GM12878 (cell line): ENCODE measurements at regions not wholly inside any gene's neighbourhood (a gene's known extent, or its start where the extent isn't known, plus 50 kb on each side); places are given as distances from the start of the nearest gene placed in this dataset.

Experiments
- BMI1 ChIP-seq: fragments of 450-650 bp; IDR thresholded peaks from 2 replicates; pipeline ENCODE4 v1.6.1; 2016; ENCODE audit warnings: mild to moderate bottlenecking, moderate library complexity, borderline replicate concordance
- BRCA1 ChIP-seq: IDR thresholded peaks from 2 replicates; pipeline ENCODE4 v1.6.1; 2011; ENCODE audit warnings: low read depth, low read length, improper control_type of control experiment
- E4F1 ChIP-seq: fragments of 450-650 bp; IDR thresholded peaks from 2 replicates; pipeline ENCODE4 v1.6.1; 2018; ENCODE audit warnings: borderline replicate concordance, mild to moderate bottlenecking; ENCODE audit not compliant: partially characterized antibody
- EED ChIP-seq: sonication (generic); IDR thresholded peaks from 2 replicates; pipeline ENCODE4 v1.6.1; 2016; ENCODE audit warnings: antibody characterized with exemption, low read depth
- EP300 ChIP-seq, 2 experiments: fragments of 150-350 bp in 1 of 2; IDR thresholded peaks; 2 replicates each; pipeline ENCODE4 v1.6.1; 2011 to 2012; ENCODE audit warnings: low read depth in 2 of 2, low read length in 2 of 2, borderline replicate concordance in 1 of 2, improper control_type of control experiment in 1 of 2, inconsistent platforms in 1 of 2; ENCODE audit not compliant: control insufficient read depth in 1 of 2
- ETV6 ChIP-seq, 2 experiments: fragments of 450-650 bp in 1 of 2; IDR thresholded peaks in 1 of 2; conservative IDR thresholded peaks in 1 of 2; 2 replicates each; pipeline ENCODE4 v1.6.1; 2014; ENCODE audit warnings: antibody characterized with exemption in 1 of 2, borderline replicate concordance in 1 of 2, low read depth in 1 of 2, mild to moderate bottlenecking in 1 of 2, moderate library complexity in 1 of 2
- KAT2A ChIP-seq: conservative IDR thresholded peaks from 2 replicates; pipeline ENCODE4 v1.6.1; 2011; ENCODE audit warnings: low read depth, low read length; ENCODE audit not compliant: control insufficient read depth
- NR2C2 ChIP-seq: IDR thresholded peaks from 2 replicates; pipeline ENCODE4 v1.6.1; 2011; ENCODE audit warnings: borderline replicate concordance, low read depth; ENCODE audit not compliant: control insufficient read depth, insufficient read length
- POLR2AphosphoS5 ChIP-seq: IDR thresholded peaks from 2 replicates; pipeline ENCODE4 v1.6.1; 2011; ENCODE audit warnings: mild to moderate bottlenecking, low read length, inconsistent platforms
- RAD21 ChIP-seq: IDR thresholded peaks from 2 replicates; pipeline ENCODE4 v1.6.1; 2011; ENCODE audit warnings: mild to moderate bottlenecking, low read depth, low read length, moderate library complexity; ENCODE audit not compliant: insufficient read depth
- SREBF2 ChIP-seq: IDR thresholded peaks from 2 replicates; pipeline ENCODE4 v1.6.1; 2012; ENCODE audit warnings: mild to moderate bottlenecking, low read length
- SRF ChIP-seq, 2 experiments: IDR thresholded peaks; 2 replicates each; pipeline ENCODE4 v1.6.1; 2011; ENCODE audit warnings: low read depth in 2 of 2, low read length in 2 of 2, mild to moderate bottlenecking in 1 of 2, moderate library complexity in 1 of 2
- SUZ12 ChIP-seq: fragments of 200-600 bp; sonication (generic); IDR thresholded peaks from one replicate; pipeline ENCODE4 v1.6.1; 2018; ENCODE audit warnings: antibody characterized with exemption, mild to moderate bottlenecking; ENCODE audit not compliant: unreplicated experiment
- TCF3 ChIP-seq: IDR thresholded peaks from 2 replicates; pipeline ENCODE4 v1.6.1; 2012; ENCODE audit warnings: low read depth, mild to moderate bottlenecking, low read length, borderline replicate concordance; ENCODE audit not compliant: insufficient read depth
- ZNF207 ChIP-seq: fragments of 450-650 bp; IDR thresholded peaks from 2 replicates; pipeline ENCODE4 v1.6.1; 2014; ENCODE audit warnings: antibody characterized with exemption, mild to moderate bottlenecking, borderline replicate concordance
- ZSCAN29 ChIP-seq: fragments of 450-650 bp; IDR thresholded peaks from 2 replicates; pipeline ENCODE4 v1.6.1; 2017; ENCODE audit warnings: mild to moderate bottlenecking, moderate library complexity
- TF ChIP-seq, protein P1 (sequence below): fragments of 450-650 bp; IDR thresholded peaks from 2 replicates; pipeline ENCODE4 v1.6.1; 2017; ENCODE audit warnings: mild to moderate bottlenecking, low read depth, inconsistent platforms; ENCODE audit not compliant: poor library complexity, severe bottlenecking
- TF ChIP-seq, protein P2 (sequence below): fragments of 150-350 bp; IDR thresholded peaks from 2 replicates; pipeline ENCODE4 v1.6.1; 2016; ENCODE audit warnings: low read depth, low read length
- TF ChIP-seq, protein P3 (sequence below): fragments of 450-650 bp; formaldehyde crosslinking; IDR thresholded peaks from 2 replicates; pipeline ENCODE4 v1.4.0; 2022; ENCODE audit warnings: mild to moderate bottlenecking, moderate library complexity

- TF ChIP-seq E4F1: no peak
- TF ChIP-seq, protein P1, sequence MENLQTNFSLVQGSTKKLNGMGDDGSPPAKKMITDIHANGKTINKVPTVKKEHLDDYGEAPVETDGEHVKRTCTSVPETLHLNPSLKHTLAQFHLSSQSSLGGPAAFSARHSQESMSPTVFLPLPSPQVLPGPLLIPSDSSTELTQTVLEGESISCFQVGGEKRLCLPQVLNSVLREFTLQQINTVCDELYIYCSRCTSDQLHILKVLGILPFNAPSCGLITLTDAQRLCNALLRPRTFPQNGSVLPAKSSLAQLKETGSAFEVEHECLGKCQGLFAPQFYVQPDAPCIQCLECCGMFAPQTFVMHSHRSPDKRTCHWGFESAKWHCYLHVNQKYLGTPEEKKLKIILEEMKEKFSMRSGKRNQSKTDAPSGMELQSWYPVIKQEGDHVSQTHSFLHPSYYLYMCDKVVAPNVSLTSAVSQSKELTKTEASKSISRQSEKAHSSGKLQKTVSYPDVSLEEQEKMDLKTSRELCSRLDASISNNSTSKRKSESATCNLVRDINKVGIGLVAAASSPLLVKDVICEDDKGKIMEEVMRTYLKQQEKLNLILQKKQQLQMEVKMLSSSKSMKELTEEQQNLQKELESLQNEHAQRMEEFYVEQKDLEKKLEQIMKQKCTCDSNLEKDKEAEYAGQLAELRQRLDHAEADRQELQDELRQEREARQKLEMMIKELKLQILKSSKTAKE: no peak
- TF ChIP-seq BMI1: no peak
- no peak for TF ChIP-seq TCF3
- no peak for TF ChIP-seq BRCA1
- no peak for TF ChIP-seq KAT2A
- TF ChIP-seq SRF (IDR thresholded peaks at IDR 0.05; ENCODE audit: low read depth in 2 of 2, low read length in 2 of 2): no peak
- TF ChIP-seq SUZ12: no peak
- TF ChIP-seq RAD21: peak; percentile 27; the same call in 1 of the 2 replicates
- TF ChIP-seq ZSCAN29: no peak
- TF ChIP-seq EED: peak; percentile 80
- TF ChIP-seq, protein P2, sequence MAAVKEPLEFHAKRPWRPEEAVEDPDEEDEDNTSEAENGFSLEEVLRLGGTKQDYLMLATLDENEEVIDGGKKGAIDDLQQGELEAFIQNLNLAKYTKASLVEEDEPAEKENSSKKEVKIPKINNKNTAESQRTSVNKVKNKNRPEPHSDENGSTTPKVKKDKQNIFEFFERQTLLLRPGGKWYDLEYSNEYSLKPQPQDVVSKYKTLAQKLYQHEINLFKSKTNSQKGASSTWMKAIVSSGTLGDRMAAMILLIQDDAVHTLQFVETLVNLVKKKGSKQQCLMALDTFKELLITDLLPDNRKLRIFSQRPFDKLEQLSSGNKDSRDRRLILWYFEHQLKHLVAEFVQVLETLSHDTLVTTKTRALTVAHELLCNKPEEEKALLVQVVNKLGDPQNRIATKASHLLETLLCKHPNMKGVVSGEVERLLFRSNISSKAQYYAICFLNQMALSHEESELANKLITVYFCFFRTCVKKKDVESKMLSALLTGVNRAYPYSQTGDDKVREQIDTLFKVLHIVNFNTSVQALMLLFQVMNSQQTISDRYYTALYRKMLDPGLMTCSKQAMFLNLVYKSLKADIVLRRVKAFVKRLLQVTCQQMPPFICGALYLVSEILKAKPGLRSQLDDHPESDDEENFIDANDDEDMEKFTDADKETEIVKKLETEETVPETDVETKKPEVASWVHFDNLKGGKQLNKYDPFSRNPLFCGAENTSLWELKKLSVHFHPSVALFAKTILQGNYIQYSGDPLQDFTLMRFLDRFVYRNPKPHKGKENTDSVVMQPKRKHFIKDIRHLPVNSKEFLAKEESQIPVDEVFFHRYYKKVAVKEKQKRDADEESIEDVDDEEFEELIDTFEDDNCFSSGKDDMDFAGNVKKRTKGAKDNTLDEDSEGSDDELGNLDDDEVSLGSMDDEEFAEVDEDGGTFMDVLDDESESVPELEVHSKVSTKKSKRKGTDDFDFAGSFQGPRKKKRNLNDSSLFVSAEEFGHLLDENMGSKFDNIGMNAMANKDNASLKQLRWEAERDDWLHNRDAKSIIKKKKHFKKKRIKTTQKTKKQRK: no peak
- TF ChIP-seq ZNF207: no peak
- TF ChIP-seq EP300 (IDR thresholded peaks at IDR 0.05; ENCODE audit: borderline replicate concordance in 1 of 2, control insufficient read depth in 1 of 2, low read depth in 2 of 2, low read length in 2 of 2): no peak
- peak; percentile 40; the same call in 1 of the 2 replicates for TF ChIP-seq POLR2AphosphoS5
- TF ChIP-seq, protein P3, sequence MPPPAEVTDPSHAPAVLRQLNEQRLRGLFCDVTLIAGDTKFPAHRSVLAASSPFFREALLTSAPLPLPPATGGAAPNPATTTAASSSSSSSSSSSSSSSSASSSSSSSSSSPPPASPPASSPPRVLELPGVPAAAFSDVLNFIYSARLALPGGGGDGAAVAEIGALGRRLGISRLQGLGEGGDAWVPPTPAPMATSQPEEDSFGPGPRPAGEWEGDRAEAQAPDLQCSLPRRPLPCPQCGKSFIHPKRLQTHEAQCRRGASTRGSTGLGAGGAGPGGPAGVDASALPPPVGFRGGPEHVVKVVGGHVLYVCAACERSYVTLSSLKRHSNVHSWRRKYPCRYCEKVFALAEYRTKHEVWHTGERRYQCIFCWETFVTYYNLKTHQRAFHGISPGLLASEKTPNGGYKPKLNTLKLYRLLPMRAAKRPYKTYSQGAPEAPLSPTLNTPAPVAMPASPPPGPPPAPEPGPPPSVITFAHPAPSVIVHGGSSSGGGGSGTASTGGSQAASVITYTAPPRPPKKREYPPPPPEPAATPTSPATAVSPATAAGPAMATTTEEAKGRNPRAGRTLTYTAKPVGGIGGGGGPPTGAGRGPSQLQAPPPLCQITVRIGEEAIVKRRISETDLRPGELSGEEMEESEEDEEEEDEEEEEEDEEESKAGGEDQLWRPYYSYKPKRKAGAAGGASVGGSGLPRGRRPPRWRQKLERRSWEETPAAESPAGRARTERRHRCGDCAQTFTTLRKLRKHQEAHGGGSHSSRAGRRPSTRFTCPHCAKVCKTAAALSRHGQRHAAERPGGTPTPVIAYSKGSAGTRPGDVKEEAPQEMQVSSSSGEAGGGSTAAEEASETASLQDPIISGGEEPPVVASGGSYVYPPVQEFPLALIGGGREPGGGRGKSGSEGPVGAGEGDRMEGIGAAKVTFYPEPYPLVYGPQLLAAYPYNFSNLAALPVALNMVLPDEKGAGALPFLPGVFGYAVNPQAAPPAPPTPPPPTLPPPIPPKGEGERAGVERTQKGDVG: no peak
- no peak for TF ChIP-seq NR2C2
- no peak for TF ChIP-seq ETV6 (conservative IDR thresholded peaks at IDR 0.05 in 1 of 2, IDR thresholded peaks at IDR 0.05 in 1 of 2; ENCODE audit: borderline replicate concordance in 1 of 2, low read depth in 1 of 2)
- no peak for TF ChIP-seq SREBF2
Observed at GRCh38 chr2:62363166-62363565, 142.8 kb downstream of the TMEM17 start (continued).
